CD4-positive, alpha-beta T cell treated with Interleukin-21 for 1 hour (primary cell): ENCODE measurements at regions not wholly inside any gene's neighbourhood (a gene's known extent, or its start where the extent isn't known, plus 50 kb on each side); places are given as distances from the start of the nearest gene placed in this dataset.
"Not testable (repeated sequence)": the region's sequence is repeated elsewhere in the genome, so short reads cannot be mapped to it uniquely, and the experiment has no call there.

Experiments used
- DNase-seq: peaks from one replicate; pipeline ENCODE4 v3.0.0-alpha.2; 2020

GRCh38 chr22:44574640-44575380 is 76.8 kb upstream of the RTL6 start:
- no peak for DNase-seq

DNA sequence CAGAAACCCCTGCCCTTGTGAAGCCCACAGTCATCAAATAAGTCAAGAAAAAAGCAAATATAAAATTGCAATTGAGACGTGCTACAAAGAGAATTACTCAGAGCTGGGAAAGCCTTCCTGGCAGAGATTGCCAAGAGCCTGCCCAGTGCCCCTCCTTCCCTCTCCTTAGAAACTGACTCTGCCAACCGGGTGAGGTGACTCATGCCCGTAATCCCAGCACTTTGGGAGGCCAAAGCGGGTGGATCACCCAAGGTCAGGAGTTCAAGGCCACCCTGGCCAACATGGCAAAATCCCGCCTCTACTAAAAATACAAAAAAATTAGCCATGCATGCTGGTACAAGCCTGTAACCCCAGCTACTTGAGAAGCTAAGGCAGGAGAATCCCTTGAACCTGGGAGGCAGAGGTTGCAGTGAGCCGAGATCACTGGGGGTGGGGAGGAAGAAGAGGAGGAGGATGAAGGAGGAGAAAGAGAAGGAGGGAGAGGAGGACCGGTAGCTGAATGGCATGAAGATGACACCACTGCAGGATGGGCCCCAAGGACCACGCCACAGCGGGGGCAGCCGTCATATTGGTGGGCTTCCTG is 76.1 kb upstream of the RTL6 start:
- DNase-seq: no peak

- no peak for DNase-seq
Observed at GRCh38 chr22:44573451-44573850, 75.4 kb upstream of the RTL6 start.

DNA sequence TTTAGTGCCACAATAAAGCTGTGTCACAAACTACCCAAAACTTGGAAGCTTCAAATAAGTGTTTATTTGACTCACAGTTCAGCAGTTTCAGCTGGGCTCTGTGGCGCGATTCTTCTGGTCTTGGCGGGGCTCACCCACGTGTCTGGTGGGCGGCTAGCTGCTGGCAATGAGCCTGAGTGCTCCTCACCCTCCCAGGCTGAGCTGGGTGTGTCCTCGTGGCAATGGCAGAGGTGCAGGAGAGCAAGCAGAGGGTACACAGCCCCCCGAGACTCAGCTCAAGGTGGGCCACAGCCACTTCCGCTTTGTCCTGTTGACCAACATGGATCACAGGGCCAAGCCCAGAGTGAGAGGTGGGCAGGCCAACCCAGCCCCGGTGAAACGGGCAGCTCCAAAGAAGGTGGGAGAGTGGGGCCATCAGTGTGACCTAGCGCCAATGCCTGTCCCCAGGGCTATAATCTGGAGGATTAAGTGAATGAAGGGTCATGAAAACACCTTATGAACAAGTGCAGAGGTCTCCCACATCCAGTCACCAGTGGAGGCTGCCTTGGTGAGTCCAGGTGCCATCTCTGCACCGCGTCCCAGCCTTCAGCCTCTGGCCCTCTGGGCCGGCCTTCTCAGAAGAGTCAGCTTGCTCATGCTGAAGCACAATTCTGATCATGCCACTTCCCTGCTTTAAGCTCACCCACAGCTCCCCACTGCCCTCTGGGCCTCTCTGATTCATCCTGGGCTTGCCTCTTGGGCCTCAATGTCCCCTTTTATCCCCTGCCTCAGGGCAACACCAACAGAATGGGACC is 74.6 kb upstream of the RTL6 start:
- no peak for DNase-seq

DNA sequence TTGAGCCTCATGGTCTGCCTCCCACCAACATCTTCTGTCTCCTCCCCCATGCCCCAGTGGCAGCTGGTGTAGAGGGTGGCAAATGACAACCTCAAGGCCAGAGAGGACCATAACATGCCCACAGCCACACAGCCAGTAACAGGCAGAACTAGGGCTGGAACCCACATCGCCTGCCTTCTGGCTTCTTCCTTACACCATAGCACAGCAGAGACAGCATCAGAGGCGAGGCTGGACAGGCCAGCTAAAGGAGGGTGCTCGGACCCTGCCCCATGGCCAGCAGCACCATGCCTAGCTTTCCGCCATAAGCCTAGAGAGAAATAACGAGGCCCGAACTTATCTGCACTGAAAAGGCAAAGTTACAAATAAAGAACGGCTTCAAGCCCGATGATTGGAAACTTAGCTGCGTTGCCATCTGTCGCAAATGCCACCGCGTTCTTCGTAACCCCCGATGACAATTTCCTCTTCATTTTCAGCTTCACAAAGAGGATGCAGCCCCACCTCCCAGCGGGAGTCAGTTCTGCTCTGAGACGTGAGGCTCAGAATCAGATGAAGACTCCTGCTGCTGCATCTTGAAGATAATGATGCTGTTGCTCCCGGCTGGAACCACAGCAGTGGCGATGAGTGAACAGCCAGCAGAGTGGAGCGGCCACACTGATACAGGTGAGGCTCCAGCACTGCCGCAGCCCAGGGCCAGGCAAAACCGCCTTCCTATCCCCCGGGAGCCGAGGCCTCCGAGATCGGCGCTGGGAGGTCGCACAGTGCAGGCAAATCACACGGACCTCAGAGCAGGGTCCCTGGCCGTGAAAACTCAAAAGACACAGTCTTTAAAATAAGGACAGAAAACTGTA is 73.8 kb upstream of the RTL6 start:
- DNase-seq: no peak

GRCh38 chr22:44570476-44571445 is 72.7 kb upstream of the RTL6 start:
- no peak for DNase-seq

DNA sequence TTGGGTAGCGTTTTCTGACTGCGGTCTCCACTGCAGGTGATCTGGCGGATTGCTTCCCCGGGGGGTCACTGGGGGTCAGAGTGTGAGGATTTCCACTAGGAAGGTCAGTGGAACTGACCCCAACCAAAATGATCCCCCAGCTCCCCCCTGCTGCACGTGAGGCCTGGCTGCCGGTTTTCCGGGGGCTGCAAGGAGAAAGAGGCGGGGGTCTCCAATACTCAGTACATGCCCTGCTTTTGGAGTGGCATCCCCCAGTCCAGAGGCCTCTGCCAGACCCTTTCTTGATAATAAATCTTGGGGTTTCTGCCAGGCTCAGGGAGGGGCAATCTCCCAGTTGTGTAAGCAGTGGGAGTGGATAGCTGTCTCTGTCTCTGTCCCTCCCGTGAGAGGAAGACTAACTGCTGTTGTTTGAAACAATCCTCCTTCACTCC is 71.5 kb upstream of the RTL6 start:
- DNase-seq: no peak

DNA sequence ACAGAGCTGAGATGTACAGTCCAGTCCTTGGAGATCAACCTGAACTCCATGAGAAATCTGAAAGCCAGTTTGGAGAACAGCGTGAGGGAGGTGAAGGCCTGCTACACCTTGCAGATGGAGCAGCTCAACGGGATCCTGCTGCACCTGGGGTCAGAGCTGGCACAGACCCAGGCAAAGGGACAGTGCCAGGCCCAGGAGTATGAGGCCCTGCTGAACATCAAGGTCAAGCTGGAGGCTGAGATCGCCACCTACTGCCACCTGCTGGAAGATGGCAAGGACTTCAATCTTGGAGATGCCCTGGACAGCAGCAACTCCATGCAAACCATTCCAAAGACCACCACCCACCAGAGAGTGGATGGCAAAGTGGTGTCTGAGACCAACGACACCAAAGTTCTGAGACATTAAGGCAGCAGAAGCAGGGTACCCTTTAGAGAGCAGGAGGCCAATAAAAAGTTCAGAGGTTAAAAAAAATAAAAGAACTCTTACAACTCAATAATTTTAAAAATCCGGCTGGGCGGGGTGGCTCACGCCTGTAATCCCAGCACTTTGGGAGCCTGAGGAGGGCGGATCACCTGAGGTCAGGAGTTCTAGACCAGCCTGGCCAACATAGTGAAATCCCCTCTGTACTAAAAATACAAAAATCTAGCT is 69.9 kb upstream of the RTL6 start:
- peak; percentile 60 for DNase-seq

DNA sequence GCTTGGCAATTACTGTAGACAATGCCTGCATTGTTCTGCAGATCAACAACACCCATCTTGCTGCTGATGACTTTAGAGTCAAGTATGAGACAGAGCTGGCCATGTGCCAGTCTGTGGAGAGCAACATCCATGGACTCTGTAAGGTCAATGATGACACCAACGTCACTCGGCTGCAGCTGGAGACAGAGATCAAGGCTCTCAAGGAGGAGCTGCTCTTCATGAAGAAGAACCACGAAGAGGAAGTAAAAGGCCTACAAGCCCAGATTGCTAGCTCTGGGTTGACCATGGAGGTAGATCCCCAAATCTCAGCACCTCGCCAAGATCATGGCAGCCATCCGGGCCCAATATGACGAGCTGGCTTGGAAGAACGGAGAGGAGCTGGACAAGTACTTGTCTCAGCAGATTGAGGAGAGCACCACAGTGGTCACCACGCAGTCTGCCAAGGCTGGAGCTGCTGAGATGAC is 69.4 kb upstream of the RTL6 start:
- not testable (repeated sequence) for DNase-seq

- DNase-seq: no peak
Observed at GRCh38 chr22:44566911-44567310, 68.9 kb upstream of the RTL6 start.

- not testable (repeated sequence) for DNase-seq
Observed at GRCh38 chr22:44562651-44563050, 64.6 kb upstream of the RTL6 start.

GRCh38 chr22:44561139-44561840 is 63.3 kb upstream of the RTL6 start:
- no peak for DNase-seq

- not testable (repeated sequence) for DNase-seq
Observed at GRCh38 chr22:44558671-44559070, 60.6 kb upstream of the RTL6 start.

DNA sequence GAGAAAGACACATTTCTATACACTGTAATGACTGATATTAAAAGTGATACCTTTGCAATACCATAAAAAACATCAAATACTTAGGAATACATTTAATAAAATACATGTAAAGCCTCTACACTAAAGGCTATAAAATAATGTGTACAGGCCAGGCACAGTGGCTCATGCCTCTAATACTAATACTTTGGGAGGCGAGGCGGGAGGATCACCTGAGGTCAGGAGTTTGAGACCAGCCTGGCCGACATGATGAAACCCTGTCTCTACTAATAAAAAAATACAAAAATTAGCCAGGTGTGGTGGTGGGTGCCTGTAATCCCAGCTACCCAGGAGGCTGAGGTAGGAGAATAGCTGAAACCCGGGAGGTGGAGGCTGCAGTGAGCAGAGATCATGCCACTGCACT is 59.8 kb upstream of the RTL6 start:
- not testable (repeated sequence) for DNase-seq

- no peak for DNase-seq
Observed at GRCh38 chr22:44557064-44557748, 59.2 kb upstream of the RTL6 start.

DNA sequence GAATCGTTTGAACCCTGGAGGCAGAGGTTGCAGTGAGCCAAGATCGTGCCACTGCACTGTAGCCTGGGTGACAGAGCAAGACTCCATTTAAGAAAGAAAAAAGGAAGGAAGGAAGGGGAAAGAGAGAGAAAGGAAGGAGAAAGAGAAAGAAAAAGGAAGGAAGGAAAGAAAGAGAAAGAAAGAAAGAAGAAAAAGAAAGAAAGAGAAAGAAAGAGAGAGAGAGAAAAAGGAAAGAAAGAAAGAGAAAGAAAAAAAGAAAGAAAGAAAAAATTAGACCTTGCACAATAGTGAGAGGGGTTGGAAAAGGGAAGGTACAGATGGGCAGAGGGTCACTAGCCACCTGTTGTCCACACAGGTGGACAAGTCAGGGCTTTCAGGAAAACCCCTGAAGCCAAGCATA is 57.6 kb upstream of the RTL6 start:
- no peak for DNase-seq

DNA sequence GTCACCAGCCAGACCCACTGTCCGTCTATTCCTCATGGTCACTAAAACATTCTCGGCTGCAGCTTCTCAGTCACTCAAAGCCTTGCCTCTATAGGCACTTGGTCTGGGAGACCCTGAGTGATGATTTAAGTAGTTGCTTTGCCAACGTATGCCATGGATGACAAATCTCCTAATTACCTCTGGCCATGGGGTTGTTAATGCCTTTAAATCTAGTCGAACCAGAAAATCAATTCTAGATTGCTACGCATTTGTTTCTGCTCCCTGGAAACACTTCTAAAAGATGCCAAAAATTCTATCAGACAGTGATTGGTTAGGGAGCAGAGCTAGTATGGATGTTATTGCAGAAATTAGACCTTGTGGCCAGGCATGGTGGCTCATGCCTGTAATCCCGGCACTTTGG is 57.0 kb upstream of the RTL6 start:
- DNase-seq: no peak

- DNase-seq: no peak
Observed at GRCh38 chr22:44554411-44554810, 56.4 kb upstream of the RTL6 start.

DNA sequence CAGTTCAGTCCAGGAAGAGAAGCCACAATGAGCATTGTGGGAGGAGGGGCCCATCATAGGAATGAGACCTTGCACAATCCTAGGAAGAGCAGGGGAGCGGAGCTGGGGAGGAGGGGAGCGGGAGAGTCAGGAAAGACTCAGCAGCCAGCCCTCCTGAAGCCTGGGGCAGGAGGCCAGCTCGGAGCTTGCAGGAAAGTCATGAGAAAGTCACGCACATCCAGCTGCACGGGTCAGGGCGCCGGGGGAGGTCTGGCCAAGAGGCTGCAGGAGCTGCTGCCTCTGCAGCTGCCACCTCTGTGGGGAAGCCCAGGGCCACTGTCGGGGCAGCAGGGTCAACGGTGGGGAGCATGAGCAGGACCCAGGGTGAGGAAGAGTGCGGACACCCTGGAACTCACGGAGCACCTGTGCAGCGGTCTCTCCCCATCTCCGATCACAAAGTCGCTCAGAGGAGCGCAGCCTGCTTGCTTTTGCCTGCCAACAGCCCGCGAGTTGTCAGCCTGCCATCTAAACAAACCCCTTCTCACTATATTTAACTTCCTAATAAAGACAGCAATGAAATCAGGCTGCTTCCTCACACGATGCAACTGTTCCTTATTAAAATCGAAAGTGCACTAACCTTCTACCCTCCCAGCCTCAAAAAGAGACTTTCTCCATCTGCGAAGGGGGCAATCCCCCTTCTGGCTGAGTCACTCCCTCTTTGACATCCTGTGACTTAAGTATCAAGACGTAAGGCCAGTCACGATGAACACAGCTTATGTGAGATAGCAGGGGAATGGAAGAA is 52.9 kb upstream of the RTL6 start:
- DNase-seq: peak; percentile 21
